ENCODE measurements at regions not wholly inside any gene's neighbourhood (a gene's known extent, or its start where the extent isn't known, plus 50 kb on each side); places are given as distances from the start of the nearest gene placed in this dataset.
"Not testable (repeated sequence)": the region's sequence is repeated elsewhere in the genome, so short reads cannot be mapped to it uniquely, and the experiment has no call there.

DNA sequence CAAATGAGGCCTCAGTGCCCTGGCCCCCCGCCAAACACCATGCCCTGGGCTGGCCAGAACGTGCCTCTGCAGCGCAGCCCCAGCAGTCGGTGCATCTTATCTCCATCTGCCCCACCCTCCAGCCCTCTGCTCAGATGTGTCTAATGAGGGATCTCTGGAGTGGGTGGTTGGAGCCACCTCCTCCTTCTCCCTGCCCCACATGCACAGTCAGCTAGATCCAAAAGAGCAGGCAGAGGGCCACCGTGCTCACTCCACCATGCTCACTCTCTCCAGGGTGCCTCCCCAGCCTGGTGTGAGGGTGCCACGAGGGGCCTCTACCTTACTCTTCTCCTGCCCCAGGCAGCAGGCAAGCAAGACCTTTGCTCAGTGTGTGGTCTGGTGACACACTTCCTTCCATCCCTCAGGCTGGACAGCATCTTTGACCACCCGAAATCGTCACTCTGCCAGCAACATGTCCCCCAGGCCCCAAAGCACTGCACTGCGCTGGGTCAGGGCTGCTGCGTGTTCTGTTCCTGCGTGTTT lies 266.1 kb upstream of the HDAC4 start:
- no peak for DNase-seq

DNA sequence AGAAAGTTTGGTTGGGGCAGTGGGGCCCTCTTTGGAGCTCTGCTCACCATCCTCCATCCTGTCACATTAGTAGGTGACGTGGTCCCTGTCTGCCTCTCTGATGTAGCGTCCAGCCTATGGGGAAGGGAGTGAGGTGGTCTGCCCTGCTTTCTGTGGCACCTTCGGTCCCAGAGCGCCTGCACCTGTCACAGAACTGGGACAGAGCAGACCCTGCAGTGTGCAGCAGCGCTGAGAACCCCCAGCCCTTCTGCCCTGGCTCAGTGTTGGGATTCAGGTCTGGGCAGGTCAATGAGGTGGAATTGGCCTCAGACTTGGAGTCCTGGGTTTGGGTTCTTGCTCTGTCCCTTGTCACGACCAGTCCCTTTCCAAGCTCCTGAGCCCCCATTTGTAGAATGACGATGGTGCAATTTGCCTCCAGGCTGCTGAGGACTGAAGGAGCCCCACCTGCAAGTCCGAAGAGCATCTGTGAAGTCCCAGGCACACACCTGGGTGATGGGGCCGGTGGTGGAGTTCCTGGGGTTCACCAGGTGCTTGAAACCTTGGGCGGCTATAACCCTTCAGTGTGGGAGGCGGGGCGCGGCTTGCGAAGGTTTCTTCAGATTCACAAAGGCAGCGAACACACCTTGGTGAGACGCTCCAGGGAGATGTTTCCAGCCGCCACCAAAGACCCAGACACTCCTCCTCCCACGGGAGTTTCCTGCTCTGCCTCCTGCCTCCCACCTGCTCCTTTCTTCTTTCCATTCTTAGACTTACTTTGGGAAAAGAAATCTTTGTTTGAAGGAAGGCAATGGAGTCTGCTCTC lies 265.4 kb upstream of the HDAC4 start:
- DNase-seq, result no peak

DNA sequence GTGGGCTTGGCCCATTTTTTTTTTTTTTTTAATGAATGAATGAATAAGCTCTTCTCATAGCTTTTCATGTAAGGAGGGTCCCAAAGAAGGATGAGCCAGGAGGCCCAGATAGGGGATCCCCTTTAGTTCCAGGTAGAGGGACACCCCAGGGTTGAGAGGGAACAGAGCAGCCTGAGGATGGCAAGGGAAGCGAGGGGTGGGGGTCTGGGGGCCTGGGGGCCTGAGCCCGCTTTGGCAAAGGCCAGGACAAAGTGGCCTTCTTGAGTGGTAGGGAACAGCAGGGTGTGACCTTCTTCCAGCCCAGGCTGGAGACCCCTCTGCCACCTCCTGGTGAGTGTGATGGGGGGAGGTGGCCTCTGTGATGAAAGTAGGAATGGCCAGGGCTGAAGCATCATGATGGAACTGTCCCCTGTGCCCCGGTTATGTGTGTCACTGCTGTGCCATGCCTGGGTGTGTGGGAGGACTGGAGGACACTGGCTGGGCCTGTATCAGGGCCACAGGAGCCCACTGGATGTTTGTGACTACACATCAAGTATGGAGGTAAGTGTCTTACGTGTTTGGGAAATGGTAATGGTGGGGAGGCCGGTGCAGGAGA lies 263.5 kb upstream of the HDAC4 start:
- no peak for DNase-seq

DNA sequence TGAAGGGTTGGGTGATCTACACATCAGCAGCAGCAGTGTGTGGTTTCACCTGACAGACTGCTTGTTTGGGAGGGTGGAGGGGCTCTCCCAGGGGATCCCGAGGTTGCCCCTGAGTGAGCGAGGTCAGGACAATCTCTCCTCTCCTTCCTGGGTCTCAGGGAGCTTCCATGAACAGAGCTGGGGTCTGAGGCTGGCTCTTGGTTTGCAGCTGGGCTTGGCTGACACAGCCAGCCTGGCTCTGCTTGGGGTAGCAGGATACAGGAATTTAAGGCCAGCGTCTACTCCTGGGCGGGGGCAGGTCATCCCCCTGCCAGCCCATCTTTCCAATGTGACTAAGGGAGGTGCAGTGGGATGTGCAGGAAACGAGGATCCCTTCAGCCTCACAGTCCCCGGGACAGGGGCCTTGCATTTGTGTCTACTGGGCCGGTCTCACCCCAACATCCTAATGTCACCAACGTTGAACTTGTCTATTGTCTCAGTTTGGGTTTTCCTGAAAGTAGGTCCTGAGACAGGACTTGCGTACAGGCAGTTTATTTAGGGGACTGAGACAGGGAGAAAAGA lies 262.6 kb upstream of the HDAC4 start:
- DNase-seq, result no peak

DNA sequence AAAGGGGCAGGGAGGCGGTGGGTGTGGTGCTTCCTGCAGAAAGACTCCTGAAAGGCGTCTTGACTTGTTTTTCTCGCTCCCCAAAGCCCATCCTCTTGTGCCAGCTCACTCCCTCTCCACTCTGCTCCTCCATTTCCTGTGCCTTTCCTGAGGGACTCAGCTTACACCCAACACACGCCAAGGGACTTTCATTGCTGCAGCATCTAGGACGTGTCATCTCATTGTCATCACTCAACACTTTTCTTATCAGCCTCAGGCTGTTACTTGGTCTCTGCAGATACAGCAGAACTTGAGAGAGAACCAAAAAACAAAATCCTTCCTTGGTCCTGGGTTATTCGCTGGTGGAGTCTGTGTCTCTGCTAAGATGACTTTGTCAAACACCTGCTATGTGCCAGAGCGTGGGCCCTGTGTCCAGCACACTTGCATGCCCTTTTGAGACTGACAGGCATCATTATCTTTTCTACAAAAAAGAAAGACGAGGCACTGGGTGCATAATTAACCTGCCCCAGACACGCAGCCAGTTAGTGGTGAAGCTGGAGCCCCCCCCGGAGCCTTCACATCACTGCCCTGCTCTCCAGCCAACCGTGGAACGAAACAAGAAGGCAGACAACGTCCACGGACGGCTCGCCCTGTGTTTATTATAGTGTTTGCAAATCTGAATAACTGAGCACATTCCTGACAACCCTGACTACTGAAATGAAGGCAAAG lies 261.7 kb upstream of the HDAC4 start:
- DNase-seq, result no peak

DNA sequence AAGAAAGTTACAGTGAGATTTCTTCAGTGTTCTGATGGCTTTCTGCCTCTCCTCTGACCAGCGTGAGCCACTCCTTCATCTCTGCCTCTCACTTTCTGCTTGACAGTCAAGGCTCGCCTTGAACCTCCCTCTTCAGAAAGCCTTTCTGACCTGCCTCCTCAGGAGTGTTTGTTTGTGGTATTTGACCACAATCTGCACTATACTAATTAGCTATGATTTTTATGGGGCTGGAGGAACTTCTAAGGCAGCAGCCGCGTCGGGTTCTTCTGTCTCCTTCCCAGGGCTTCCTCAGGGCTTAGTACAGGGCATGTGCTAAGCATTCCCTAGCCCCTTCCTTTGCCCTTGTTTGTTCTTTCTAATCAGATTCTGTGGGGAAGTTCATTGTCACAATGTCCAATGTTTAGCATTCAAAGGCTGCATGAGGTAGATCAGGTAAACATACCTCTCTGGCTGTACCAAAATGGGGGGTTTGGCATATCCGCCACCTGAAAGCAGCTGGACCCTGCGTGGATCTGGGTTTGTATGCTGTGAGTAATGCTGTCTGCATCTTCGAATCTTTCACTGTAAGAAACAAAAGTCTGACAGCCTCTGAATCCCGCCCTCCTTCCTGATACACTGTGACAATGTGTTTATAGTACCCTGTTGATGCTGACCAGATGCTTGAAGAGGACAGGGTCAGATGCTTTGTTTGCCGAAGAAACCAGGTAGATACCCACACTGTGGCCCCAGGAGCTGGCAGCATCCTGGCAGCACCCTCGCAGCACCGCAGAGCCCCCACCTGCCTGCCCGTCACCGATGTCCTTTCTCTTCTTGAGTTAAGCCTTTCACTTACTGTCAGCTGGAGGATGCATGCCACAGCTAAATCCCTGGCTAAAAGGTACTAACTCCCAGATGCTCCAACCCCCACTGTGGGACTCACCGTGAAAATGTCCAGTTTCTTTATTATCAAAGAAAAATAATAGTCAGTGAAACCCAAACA lies 260.8 kb upstream of the HDAC4 start:
- no peak for DNase-seq

DNA sequence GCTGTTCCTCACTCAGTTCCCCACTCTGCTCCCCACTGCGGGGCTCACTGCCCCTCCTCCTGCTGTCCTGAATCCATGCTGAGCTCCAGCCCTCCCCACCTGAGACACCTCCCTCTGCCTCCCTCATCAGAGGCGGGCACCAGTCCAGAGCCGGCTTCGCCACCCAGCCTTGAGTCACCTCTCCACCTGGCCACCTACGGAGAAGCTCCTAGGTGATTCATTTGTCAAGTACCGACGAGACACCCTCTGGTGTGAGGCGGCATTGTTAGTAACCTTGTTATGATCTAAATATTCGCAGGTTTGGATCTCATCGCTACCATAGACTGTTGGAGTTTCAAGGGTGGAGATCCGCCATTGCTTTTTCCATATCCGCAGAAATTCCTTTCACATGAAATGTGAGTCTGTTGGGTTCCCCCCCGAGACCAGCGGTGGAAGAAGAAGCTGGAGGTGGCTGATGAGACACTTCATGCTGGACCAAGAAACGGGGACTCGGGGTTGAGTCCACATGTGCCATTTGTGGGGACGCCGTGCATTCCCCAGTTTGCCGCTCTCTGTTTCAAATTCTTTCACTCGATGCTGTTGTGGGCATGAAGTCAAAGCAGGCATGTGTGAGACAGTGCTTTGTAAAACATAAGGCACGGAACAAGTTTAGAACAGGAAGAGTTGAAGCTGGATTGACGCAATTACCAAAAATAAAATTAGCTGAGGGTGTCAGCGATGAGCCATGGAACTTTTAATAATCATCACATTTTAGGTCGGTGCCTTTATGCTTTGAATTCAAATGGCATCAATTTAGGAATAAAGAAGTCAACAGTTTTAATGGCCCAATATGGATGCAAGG lies 259.8 kb upstream of the HDAC4 start:
- DNase-seq, result no peak

DNA sequence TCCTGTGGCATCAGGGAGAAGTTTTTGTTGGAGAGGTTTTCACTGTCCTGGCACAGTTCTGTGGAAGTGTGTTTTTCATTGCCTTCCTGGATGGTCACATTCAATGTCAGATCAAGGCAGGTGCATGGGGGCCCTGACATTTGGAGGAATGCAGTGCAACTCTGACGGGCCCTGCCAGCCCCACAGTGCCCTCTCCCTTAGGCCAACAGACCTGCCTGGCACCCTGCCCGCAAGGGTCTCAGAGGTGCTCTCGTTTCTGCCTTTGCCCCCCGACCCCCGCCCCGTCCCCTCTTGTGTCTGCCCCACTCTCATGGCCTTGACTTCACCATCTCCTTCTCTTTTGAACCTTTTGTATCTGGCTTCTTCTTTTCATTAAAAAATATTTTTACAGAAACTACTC lies 257.2 kb upstream of the HDAC4 start:
- no peak for DNase-seq

DNA sequence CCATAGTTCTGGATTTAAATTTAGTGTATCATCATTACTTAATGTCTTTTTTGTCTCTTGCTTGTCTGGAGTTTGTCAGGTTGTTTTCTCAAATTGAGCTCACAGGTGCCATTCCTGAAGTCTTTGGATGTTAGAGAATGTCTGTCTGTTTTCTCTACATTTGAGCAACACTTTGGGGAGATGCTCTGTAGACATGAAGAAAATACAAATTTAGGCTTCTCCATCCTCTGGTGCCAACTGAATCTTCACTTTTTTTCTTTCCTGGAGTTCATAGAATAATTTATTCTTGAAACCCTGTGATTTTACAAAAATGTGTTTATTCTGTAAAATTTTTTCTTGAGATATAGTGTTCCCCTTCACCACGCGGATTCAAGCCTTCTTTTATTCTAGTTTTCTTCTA lies 256.4 kb upstream of the HDAC4 start:
- no peak for DNase-seq

DNA sequence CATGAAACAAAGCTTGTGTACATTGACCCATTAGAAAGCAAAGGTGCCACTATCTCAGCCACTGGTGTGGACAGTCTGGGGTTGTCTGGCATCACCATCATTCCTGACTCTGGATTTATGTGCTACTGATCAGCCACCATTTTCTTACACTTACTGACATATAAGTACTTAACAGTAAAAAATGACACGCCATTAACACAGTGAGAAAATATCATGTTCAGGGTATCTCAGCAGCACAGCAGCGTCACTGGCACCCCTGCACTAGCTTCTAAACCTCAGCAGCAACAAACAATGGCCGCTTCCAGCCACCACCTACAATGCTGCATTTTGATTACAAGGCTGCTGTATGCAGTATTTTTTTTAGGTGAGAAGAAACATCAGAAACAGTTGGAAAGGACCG lies 253.4 kb upstream of the HDAC4 start:
- DNase-seq, result no peak

DNA sequence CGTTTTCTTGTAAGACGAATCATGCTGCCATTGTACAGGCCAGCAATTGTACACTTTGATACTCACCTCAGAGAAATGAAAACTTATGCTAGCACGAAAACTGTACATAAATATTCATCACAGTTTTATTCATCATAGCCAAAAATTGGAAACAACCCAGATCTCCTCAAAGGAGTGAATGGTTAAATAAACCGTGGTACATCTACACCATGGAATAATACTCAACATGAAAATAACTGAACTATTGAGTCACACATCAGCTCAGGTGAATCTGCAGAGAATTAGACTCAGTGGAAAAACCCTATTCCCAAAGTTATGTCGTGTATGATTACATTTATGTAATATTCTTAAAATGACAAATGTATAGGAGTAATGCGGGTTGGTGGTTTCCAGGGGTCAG lies 251.0 kb upstream of the HDAC4 start:
- no peak for DNase-seq

DNA sequence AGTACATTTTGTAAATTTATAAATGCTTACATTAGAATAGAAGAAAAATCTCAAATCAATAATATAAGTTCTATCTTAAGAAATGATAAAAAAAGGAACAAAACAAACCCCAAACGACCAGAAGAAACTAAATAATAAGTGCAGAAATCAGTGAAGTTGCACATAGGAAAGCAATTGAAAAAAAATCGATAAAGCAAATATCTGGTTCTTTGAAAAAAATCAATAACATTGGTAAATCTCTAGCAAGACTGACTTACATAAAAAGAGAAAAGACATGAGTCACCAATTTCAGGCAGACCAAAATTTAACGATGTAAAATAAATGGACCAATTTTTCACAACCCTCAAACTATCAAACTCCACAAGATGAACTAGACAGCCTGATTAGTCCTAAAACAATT lies 249.9 kb upstream of the HDAC4 start:
- no peak for DNase-seq

DNA sequence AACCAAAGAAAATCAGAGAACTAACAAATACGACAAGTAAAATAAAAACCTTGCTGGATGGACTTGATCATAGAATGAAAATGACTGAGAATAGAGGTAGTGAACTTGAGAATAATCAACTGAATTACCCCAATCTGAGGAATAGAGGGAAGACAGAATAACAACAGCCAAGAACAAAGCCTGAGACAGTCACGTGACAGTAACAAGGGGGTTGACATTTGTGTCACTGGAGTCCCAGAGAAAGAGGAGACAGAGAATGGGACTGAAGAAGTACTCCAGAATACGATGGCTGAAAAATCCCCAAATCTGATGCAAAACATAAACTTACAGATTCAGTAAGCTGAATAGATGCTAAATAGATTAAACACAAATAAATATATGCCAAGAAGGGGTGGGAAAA lies 248.5 kb upstream of the HDAC4 start:
- no peak for DNase-seq

DNA sequence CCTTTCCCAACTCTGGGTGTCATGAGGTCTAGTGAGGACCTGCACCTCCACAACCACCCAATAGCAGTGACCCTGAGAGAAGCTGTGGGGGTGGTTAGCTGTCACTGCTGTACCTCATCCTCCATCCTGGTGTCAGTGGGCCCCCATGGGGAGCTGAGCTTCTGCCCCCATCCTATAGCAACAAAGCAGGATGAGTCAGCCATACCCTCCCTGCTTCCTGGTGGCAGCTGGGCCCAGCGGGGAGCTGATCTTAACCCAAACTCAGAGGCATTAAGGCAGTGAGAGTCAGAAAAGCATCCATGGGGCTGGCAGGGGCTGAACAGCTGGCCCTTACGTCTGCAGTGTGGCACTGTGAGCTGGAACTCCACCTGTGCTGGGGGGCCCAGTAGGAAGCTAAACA lies 247.8 kb upstream of the HDAC4 start:
- no peak for DNase-seq

DNA sequence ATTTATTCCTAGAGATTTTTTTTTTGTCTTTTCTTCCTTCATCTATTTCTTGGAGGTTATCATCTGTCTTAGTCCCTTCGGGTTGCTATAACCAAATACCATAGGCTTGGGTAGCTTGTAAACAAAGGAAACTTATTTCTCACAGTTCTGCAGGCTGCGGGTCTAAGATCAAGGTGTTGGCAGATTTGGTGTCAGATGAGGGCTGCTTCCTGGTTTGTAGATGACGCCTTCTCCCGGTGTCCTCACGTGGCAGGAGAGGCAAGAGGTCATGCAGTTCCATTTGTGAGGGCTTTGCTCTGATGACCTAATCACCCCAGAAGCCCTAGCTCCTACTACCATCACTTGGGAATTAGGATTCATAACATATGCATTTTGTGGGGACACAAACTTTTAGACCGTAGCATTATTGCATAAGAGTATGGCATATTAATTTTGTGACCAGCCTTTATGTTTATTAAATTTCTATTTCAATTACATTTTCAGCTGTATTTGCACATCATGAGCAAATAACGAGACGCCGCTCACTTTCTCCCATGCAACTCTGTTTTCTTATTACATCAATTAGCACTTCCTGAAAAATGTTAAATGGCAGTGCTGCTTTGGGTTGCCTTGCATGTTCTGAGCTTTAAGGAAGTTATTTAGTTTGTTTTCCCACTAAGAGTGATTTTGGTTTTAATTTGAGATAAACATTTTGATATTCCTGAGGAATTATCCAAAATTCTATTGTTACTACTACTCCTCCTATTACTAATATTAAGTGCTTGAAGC lies 246.4 kb upstream of the HDAC4 start:
- no peak for DNase-seq

DNA sequence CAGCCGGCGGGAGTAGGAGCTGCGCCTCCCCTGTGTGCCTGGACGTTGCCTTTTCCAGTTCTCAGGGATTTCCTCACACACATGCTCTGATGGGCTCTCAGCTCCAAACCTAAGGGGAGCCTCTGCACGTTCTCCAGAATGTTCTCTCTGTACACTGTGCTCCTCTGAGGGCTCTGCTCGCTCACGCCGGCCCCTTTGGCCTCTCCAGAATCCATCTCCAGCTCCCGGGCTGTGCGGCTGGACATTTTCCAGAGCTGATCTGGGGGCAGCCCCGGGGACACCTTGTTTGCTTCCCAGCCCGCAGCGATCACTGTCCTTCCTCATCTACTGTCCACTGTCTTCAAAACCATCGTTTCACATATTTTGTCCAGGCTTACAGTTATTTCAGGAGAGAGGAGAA lies 245.4 kb upstream of the HDAC4 start:
- no peak for DNase-seq

DNA sequence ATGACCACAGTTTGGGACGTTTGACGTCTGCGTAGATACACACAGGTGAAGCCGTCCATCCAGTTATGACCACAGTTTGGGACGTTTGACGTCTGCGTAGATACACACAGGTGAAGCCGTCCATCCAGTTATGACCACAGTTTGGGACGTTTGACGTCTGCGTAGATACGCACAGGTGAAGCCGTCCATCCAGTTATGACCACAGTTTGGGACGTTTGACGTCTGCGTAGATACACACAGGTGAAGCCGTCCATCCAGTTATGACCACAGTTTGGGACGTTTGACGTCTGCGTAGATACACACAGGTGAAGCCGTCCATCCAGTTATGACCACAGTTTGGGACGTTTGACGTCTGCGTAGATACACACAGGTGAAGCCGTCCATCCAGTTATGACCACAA lies 243.8 kb upstream of the HDAC4 start:
- not testable (repeated sequence) for DNase-seq

DNA sequence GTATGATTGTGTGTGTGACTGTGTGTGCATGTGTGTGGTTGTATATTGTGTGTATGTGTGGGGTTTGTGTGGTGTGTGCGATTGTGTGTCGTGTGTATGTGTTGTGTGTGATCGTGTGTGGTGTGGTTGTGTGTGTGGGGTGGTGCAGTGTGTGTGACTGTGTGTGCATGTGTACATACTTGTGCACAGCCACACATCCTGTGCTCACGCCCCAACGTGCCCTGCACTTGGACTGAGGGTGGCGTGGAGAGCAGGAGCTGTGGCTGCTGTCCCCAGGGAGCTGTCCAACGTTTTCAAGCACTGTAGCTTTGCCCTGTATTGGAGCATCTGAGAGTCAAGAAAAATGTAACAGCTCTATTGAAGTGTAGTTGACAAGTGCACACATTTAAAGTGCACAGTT lies 243.2 kb upstream of the HDAC4 start:
- no peak for DNase-seq

DNA sequence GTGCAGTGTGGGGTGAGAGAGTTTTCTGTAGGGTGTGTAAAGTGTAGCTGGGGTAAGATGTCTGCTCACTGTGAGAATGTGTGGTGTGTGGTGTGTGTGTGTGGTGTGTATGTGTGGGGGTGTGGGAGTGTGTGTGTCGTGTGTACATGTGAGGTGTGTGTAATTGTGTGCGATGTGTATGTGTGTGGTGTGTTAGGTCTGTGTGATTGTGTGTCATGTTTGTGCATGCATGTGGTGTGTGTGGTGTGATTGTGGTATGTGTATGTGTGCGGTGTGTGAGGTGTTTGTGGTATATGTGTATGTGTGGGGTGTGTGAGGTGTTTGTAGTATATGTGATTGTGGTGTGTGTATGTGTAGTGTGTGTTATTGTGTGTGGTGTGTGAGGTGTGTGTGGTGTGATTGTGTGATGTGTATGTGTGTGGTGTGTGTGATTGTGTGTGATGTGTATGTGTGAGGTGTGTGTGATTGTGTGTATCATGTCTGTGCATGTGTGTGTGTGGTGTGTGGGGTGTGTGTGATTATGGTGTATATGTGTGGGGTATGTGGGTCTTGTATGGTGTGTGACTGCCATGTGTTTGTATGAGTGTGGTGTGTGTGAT lies 241.7 kb upstream of the HDAC4 start:
- DNase-seq, result no peak

DNA sequence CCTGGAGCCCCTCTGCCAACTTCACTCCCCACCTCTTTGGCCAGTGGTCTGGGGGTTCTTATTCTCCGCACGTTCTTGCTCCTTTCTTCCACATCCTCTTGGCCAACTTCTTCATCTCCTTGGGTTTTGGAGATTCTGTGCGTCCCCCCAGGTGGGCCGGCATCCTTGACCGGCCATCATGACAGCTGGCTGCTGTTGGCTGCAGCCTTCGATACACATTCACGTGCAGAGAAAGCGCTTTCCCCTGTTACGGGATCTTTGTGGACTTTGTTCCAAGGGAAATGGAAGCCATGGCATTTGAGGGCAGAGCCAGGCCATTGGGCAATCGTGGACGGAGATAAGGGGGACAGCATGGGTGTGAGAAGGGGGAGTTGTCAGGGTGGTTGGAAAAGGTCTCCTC lies 241.1 kb upstream of the HDAC4 start:
- not testable (repeated sequence) for DNase-seq
